ENCODE measurements at regions not wholly inside any gene's neighbourhood (a gene's known extent, or its start where the extent isn't known, plus 50 kb on each side); places are given as distances from the start of the nearest gene placed in this dataset.

GRCh38 chr13:40152145-40152544, 496.7 kb downstream of the COG6 start:
- ATAC-seq, result no peak
- 31% methylated on average over 3 of the region's 3 CpGs for WGBS (ENCODE audit: insufficient coverage, insufficient replicate concordance, low lambda C conversion rate, missing lambda C conversion rate)
- in situ Hi-C loops (cut with MboI), result no loop called here
- TF ChIP-seq ZNF622 (IDR thresholded peaks at IDR 0.05), result no peak
- intact Hi-C loops (cut with micrococcal nuclease; ENCODE audit: unreplicated experiment), result no loop called here
- Histone ChIP-seq H3K79me2 (ENCODE audit: control insufficient read depth, insufficient read depth, low read length) (no peaks in the 10 kb centered on the region), H3K27ac (ENCODE audit: control insufficient read depth, insufficient read depth) (no peak overlapping the region), H3K9me3 (replicated peaks; ENCODE audit: control insufficient read depth, insufficient read depth, low read length) (no peaks in the 10 kb centered on the region), H3K36me3 (ENCODE audit: control insufficient read depth in 2 of 2, insufficient read depth in 2 of 2, low read length in 1 of 2) (no peaks in the 10 kb centered on the region), H3K27me3 (replicated peaks in 1 of 2; ENCODE audit: control insufficient read depth in 2 of 2, insufficient read depth in 2 of 2, low read length in 1 of 2) (no peaks in the 10 kb centered on the region), H3K9ac (ENCODE audit: control insufficient read depth, insufficient read depth, low read length) (no peak overlapping the region), H3K4me1 (ENCODE audit: control insufficient read depth, insufficient read depth, low read length) (no peaks in the 10 kb centered on the region), H2AFZ (ENCODE audit: control insufficient read depth, low read depth, low read length) (no peak overlapping the region), H4K20me1 (ENCODE audit: control insufficient read depth, insufficient read depth) (no peaks in the 10 kb centered on the region), H3K4me3 (no peak overlapping the region), H3K4me2 (ENCODE audit: control insufficient read depth, insufficient read depth) (no peak overlapping the region)
- SMC1A ChIA-PET (ENCODE audit: uncharacterized antibody, unreplicated experiment), result no interaction called here
- BruUV-seq (replicated peaks), result no TSS peak
- FAIRE-seq, result no peak
- POLR2A ChIA-PET, result no interaction called here
- DNase-seq (ENCODE audit: low read depth, low spot score), result no peak
- RAD21 ChIA-PET (ENCODE audit: unreplicated experiment), result no interaction called here
- CTCF ChIA-PET, result no interaction called here

GRCh38 chr13:40152922-40153321, 497.5 kb downstream of the COG6 start:
- RAD21 ChIA-PET (ENCODE audit: unreplicated experiment), result no interaction called here
- Histone ChIP-seq H4K20me1 (ENCODE audit: control insufficient read depth, insufficient read depth) (no peaks in the 10 kb centered on the region), H2AFZ (ENCODE audit: control insufficient read depth, low read depth, low read length) (no peak overlapping the region), H3K4me2 (ENCODE audit: control insufficient read depth, insufficient read depth) (no peak overlapping the region), H3K79me2 (ENCODE audit: control insufficient read depth, insufficient read depth, low read length) (no peaks in the 10 kb centered on the region), H3K27me3 (replicated peaks in 1 of 2; ENCODE audit: control insufficient read depth in 2 of 2, insufficient read depth in 2 of 2, low read length in 1 of 2) (no peaks in the 10 kb centered on the region), H3K27ac (ENCODE audit: control insufficient read depth, insufficient read depth) (no peak overlapping the region), H3K4me3 (no peak overlapping the region), H3K36me3 (ENCODE audit: control insufficient read depth in 2 of 2, insufficient read depth in 2 of 2, low read length in 1 of 2) (no peaks in the 10 kb centered on the region), H3K9ac (ENCODE audit: control insufficient read depth, insufficient read depth, low read length) (no peak overlapping the region), H3K4me1 (ENCODE audit: control insufficient read depth, insufficient read depth, low read length) (no peaks in the 10 kb centered on the region), H3K9me3 (replicated peaks; ENCODE audit: control insufficient read depth, insufficient read depth, low read length) (no peaks in the 10 kb centered on the region)
- intact Hi-C loops (cut with micrococcal nuclease; ENCODE audit: unreplicated experiment) (no loop called here), in situ Hi-C loops (cut with MboI) (no loop called here)
- SMC1A ChIA-PET (ENCODE audit: uncharacterized antibody, unreplicated experiment), result no interaction called here
- DNase-seq (ENCODE audit: low read depth, low spot score), result no peak
- BruUV-seq (replicated peaks), result no TSS peak
- WGBS (ENCODE audit: insufficient coverage, insufficient replicate concordance, low lambda C conversion rate, missing lambda C conversion rate), result 74% methylated on average over 4 of the region's 4 CpGs
- peak; percentile 49 for FAIRE-seq
- CTCF ChIA-PET, result no interaction called here
- ATAC-seq, result no peak
- POLR2A ChIA-PET, result no interaction called here
- no peak for TF ChIP-seq ZZZ3 (IDR thresholded peaks at IDR 0.05; ENCODE audit: control insufficient read depth, insufficient read length, low read depth)
- TF ChIP-seq ETV6 (conservative IDR thresholded peaks at IDR 0.05 in 1 of 2, IDR thresholded peaks at IDR 0.05 in 1 of 2; ENCODE audit: borderline replicate concordance in 1 of 2, low read depth in 1 of 2), result no peak
- TF ChIP-seq ZNF384 (IDR thresholded peaks at IDR 0.05; ENCODE audit: borderline replicate concordance, low read depth, low read length), result no peak
- no peak for TF ChIP-seq PRDM15 (CRISPR knock-in tag; IDR thresholded peaks at IDR 0.05)
- no peak for TF ChIP-seq IRF5 (IDR thresholded peaks at IDR 0.05; ENCODE audit: borderline replicate concordance)
- no peak for TF ChIP-seq POU2F2 (IDR thresholded peaks at IDR 0.05; ENCODE audit: borderline replicate concordance, low read depth, low read length)
- no peak for TF ChIP-seq PKNOX1 (IDR thresholded peaks at IDR 0.05)
- TF ChIP-seq BHLHE40 (IDR thresholded peaks at IDR 0.05; ENCODE audit: borderline replicate concordance in 1 of 2, low read depth in 2 of 2, low read length in 1 of 2), result no peak
